ENCODE measurements at regions not wholly inside any gene's neighbourhood (a gene's known extent, or its start where the extent isn't known, plus 50 kb on each side); places are given as distances from the start of the nearest gene placed in this dataset.
"Not testable (repeated sequence)": the region's sequence is repeated elsewhere in the genome, so short reads cannot be mapped to it uniquely, and the experiment has no call there.

DNA sequence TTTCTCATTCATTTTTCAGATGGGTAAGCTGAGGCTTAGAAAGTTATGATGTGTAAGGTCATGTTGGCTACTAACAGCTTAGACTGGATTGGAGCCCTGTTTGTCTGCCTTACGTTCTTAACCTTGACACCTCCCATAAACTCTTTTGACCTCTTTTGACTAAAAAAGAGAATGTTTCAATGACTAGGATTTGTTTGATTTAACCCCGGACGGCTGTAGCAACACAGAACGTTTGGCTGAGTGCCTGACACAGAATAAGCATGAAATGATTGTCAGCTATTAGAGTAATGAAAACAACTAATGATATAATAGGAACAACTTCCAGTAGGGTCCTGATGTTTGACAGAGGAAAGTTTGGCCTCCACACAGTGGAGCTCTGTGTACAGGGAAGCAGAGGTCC, 83.3 kb upstream of the PDZD8 start:
- H3K4me1 ChIP-seq = peaks cover 0 to 44% of the 10 kb centered on the region in 2 donors
- TF ChIP-seq, protein P1, sequence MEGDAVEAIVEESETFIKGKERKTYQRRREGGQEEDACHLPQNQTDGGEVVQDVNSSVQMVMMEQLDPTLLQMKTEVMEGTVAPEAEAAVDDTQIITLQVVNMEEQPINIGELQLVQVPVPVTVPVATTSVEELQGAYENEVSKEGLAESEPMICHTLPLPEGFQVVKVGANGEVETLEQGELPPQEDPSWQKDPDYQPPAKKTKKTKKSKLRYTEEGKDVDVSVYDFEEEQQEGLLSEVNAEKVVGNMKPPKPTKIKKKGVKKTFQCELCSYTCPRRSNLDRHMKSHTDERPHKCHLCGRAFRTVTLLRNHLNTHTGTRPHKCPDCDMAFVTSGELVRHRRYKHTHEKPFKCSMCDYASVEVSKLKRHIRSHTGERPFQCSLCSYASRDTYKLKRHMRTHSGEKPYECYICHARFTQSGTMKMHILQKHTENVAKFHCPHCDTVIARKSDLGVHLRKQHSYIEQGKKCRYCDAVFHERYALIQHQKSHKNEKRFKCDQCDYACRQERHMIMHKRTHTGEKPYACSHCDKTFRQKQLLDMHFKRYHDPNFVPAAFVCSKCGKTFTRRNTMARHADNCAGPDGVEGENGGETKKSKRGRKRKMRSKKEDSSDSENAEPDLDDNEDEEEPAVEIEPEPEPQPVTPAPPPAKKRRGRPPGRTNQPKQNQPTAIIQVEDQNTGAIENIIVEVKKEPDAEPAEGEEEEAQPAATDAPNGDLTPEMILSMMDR (IDR thresholded peaks at IDR 0.05) = no peak
- DNase-seq (no peak), ATAC-seq (no peak)
- H3K9me3 ChIP-seq = peaks cover 0 to 7% of the 10 kb centered on the region in 2 donors
- H3K27ac ChIP-seq = no peak overlapping the region
- intact Hi-C loops (cut with DNase I) = no loop called here
- H3K27me3 ChIP-seq = no peaks in the 10 kb centered on the region
- no peaks in the 10 kb centered on the region for H3K36me3 ChIP-seq
- H3K4me3 ChIP-seq = no peak overlapping the region

DNA sequence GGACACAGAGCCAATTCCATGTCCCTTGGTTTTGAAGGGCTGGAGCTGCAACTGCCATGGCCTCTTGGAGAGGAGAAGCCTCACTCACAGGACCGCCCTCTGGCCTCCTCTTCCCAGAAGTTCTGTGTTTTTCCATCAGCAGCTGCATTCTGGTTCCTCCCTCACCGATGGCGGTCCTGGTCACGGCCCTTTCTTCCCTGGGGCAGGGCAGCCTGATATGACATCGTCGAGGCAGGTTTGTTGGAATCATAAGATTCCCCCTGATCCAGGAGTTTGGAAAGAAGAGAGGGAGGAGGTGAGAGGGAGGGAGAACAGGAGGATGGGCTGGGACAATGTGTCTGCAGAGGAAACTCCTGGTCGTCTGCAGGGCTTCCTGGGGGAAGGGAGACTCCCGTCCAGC, 82.7 kb upstream of the PDZD8 start:
- DNase-seq (no peak), ATAC-seq (no peak)
- H3K36me3 ChIP-seq = no peaks in the 10 kb centered on the region
- no peak overlapping the region for H3K27ac ChIP-seq
- no peak overlapping the region for H3K4me3 ChIP-seq
- H3K9me3 ChIP-seq = peaks cover 0 to 6% of the 10 kb centered on the region in 2 donors
- intact Hi-C loops (cut with DNase I) = no loop called here
- peaks cover 0 to 44% of the 10 kb centered on the region in 2 donors for H3K4me1 ChIP-seq
- H3K27me3 ChIP-seq = no peaks in the 10 kb centered on the region
- TF ChIP-seq, protein P1 (IDR thresholded peaks at IDR 0.05) = no peak

DNA sequence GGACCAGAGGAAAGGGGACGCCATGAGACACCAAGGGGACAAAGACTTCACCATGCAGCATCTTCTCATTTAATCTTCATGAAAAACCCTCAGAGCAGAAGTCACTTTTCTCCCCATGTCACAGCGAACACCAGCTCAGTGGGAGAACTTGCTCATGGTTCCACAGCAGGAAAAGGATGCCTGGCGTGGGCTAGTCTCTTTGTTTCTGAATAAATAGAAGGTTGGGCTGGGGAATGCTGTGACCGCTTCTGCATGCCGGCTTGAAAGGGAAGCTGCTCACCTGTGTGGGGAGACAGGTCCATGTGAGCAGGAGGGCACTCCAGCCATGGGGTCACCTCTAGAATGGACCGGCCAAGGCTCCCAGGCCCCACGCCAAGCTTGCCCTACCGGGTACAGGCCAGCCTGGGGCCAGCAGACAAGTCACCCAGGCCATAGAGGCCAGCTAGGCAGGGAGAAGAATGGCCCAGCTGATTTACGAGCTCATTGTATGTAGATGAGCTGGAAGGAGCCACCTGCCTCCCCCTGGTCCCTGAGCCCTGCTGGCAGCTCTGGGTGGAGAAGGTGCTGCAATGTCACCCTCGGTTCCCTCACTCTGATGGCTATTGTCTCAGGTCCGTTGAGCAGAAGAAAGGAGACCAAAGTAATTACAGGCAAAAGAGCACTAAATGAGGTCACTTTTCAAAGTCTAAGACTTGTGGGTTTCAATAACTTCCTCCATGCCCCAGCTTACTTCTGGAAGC, 82.0 kb upstream of the PDZD8 start:
- Histone ChIP-seq H3K4me3 (no peak overlapping the region), H3K4me1 (peaks cover 0 to 44% of the 10 kb centered on the region in 2 donors), H3K36me3 (no peaks in the 10 kb centered on the region), H3K9me3 (peaks cover 0 to 5% of the 10 kb centered on the region in 2 donors), H3K27ac (peak overlapping the region in 1 of 2 donors; percentile 48), H3K27me3 (no peaks in the 10 kb centered on the region)
- no peak for DNase-seq
- TF ChIP-seq, protein P1 (IDR thresholded peaks at IDR 0.05) = no peak
- ATAC-seq = no peak
- intact Hi-C loops (cut with DNase I) = no loop called here

DNA sequence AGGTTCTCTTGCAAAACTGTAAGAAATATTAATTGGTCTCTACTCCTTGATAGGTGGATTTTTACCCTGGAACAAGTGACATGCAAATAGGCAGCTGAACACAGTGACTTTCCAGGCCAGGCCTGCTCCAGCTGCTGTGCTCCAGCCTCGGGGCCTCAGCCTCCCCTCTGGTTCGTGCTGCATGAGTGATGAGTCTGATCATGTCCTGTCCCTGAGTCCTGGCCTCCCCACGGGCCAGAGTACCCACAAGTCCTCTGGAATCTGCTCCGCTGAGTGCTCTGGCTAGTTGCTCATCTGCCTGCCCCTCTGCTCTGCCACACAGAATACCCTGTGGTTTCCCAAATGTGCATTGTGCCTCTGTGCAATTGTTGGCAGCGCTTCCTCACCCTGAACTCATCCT, 80.1 kb upstream of the PDZD8 start:
- Histone ChIP-seq H3K36me3 (no peaks in the 10 kb centered on the region), H3K9me3 (peaks cover 0 to 5% of the 10 kb centered on the region in 2 donors), H3K27me3 (no peaks in the 10 kb centered on the region), H3K4me1 (peaks cover 0 to 44% of the 10 kb centered on the region in 2 donors), H3K4me3 (no peak overlapping the region), H3K27ac (no peak overlapping the region)
- ATAC-seq = no peak
- no peak for DNase-seq
- TF ChIP-seq, protein P1 (IDR thresholded peaks at IDR 0.05) = no peak
- intact Hi-C loops (cut with DNase I) = no loop called here

DNA sequence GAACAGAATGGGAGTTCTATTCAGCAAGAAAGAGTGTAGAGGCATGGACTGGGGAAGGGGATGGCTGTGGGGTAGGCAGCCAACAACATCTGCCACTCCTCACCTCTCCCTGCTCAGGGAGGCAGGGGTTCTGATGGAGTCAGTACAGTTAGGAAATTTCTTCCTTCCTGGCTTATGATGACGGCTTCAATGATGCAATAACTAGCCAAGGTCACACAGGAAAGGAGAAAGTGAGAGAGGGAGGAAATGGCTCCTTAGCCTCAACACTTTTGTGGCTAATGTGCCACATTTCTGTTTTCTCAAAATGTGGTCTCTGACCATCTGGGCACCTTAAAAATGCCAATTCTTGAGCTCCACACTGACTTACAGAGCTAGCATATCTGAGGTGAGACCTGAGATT, 79.3 kb upstream of the PDZD8 start:
- Histone ChIP-seq H3K4me1 (peaks cover 0 to 44% of the 10 kb centered on the region in 2 donors), H3K9me3 (peaks cover 0 to 5% of the 10 kb centered on the region in 2 donors), H3K27me3 (no peaks in the 10 kb centered on the region), H3K27ac (peak overlapping the region in 1 of 2 donors; percentile 65), H3K4me3 (no peak overlapping the region), H3K36me3 (no peaks in the 10 kb centered on the region)
- ATAC-seq (no peak), DNase-seq (no peak)
- intact Hi-C loops (cut with DNase I) = no loop called here
- TF ChIP-seq, protein P1 (IDR thresholded peaks at IDR 0.05) = no peak

DNA sequence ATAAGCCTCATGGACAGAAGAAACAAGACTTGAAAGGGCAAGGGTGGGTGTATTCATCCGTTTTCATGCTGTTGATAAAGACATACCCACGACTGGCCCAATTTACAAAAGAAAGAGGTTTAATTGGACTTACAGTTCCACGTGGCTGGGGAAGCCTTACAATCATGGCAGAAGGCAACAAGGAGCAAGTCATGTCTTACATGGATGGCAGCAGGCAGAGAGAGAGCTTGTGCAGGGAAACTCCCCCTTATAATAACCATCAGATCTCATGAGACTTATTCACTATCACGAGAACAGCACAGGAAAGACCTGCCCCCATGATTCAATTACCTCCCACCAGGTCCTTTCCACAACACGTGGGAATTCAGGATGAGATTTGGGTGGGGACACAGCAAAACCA, 78.2 kb upstream of the PDZD8 start:
- DNase-seq; intact Hi-C loops (cut with DNase I); H3K27me3 ChIP-seq; H3K9me3 ChIP-seq; H3K36me3 ChIP-seq; H3K27ac ChIP-seq; ATAC-seq; H3K4me3 ChIP-seq: not testable (repeated sequence)
- peaks cover 0 to 44% of the 10 kb centered on the region in 2 donors for H3K4me1 ChIP-seq
